ENCODE measurements at regions not wholly inside any gene's neighbourhood (a gene's known extent, or its start where the extent isn't known, plus 50 kb on each side); places are given as distances from the start of the nearest gene placed in this dataset.
A peak's percentile ranks its signal among the peaks of the same experiment; 100 is the strongest.

- DNase-seq = no peak
Measured at GRCh38 chr1:228969953-228970800, 234.9 kb downstream of the RHOU start.

GRCh38 chr1:228972576-228972975 lies 237.3 kb downstream of the RHOU start:
- DNase-seq = no peak

- DNase-seq = no peak
Measured at GRCh38 chr1:228974273-228974672, 239.0 kb downstream of the RHOU start.

- no peak for DNase-seq
Measured at GRCh38 chr1:228975238-228975907, 240.1 kb downstream of the RHOU start.

GRCh38 chr1:228976316-228976715 lies 241.0 kb downstream of the RHOU start:
- no peak for DNase-seq

- DNase-seq = no peak
Measured at GRCh38 chr1:228977307-228977706, 242.0 kb downstream of the RHOU start.

- no peak for DNase-seq
Measured at GRCh38 chr1:228977741-228978140, 242.5 kb downstream of the RHOU start.

- peak in 5 of 56 donors; percentile 17 to 37 (median 26) for DNase-seq
Measured at GRCh38 chr1:228978484-228979324, 243.4 kb downstream of the RHOU start.

- DNase-seq = no peak
Measured at GRCh38 chr1:228979325-228979699, 244.0 kb downstream of the RHOU start.

- no peak for DNase-seq
Measured at GRCh38 chr1:228979774-228980173, 244.5 kb downstream of the RHOU start.

- no peak for DNase-seq
Measured at GRCh38 chr1:228980232-228980937, 245.1 kb downstream of the RHOU start.

- no peak for DNase-seq
Measured at GRCh38 chr1:228982637-228983036, 247.4 kb downstream of the RHOU start.

GRCh38 chr1:228983231-228983660 lies 248.0 kb downstream of the RHOU start:
- no peak for DNase-seq

- DNase-seq = no peak
Measured at GRCh38 chr1:228983661-228984060, 248.4 kb downstream of the RHOU start.

- DNase-seq = no peak
Measured at GRCh38 chr1:228984107-228984506, 248.8 kb downstream of the RHOU start.

GRCh38 chr1:228984646-228985631 lies 249.7 kb downstream of the RHOU start:
- DNase-seq = no peak

GRCh38 chr1:228985661-228986060 lies 250.4 kb downstream of the RHOU start:
- DNase-seq = no peak

GRCh38 chr1:228986093-228986904 lies 251.0 kb downstream of the RHOU start:
- DNase-seq = peak in 33 of 56 donors; percentile 13 to 77 (median 38)

GRCh38 chr1:228987286-228987685 lies 252.0 kb downstream of the RHOU start:
- no peak for DNase-seq
